OCI-LY3 (cell line): ENCODE measurements at regions not wholly inside any gene's neighbourhood (a gene's known extent, or its start where the extent isn't known, plus 50 kb on each side); places are given as distances from the start of the nearest gene placed in this dataset.
"Not testable (repeated sequence)": the region's sequence is repeated elsewhere in the genome, so short reads cannot be mapped to it uniquely, and the experiment has no call there.

Experiments used
- H2AFZ ChIP-seq: fragments of 200-600, 300-600 bp; shearing (Covaris generic); 2 replicates; pipeline ENCODE4 v1.6.0; 2014; ENCODE audit warnings: antibody characterized with exemption, low read depth, low read length
- H3K27ac ChIP-seq: fragments of 200-600, 300-600 bp; sonication (generic); 2 replicates; pipeline ENCODE4 v1.5.1; 2014; ENCODE audit warnings: mild to moderate bottlenecking, low read length, moderate library complexity, mixed read lengths
- H3K27me3 ChIP-seq: fragments of 200-600, 300-600 bp; sonication (generic); 2 replicates; pipeline ENCODE4 v1.6.1; 2014; ENCODE audit warnings: low read depth, low read length, mixed read lengths
- H3K36me3 ChIP-seq: fragments of 200-600, 300-600 bp; sonication (generic); replicated peaks from 2 replicates; pipeline ENCODE3; 2014; ENCODE audit warnings: low read depth, low read length, mixed read lengths
- H3K4me1 ChIP-seq: fragments of 300-600, 200-600 bp; sonication (generic); 2 replicates; pipeline ENCODE4 v1.6.1; 2014; ENCODE audit warnings: low read length, mixed read lengths
- H3K4me2 ChIP-seq: fragments of 200-600, 300-600 bp; sonication (generic); 2 replicates; pipeline ENCODE4 v1.6.1; 2014; ENCODE audit warnings: low read length, mixed read lengths
- H3K4me3 ChIP-seq: fragments of 300-600, 200-600 bp; sonication (generic); 2 replicates; pipeline ENCODE4 v1.5.1; 2014; ENCODE audit warnings: antibody characterized with exemption, mild to moderate bottlenecking, low read length, moderate library complexity
- H3K79me2 ChIP-seq: fragments of 300-600, 200-600 bp; shearing (Covaris generic); 2 replicates; pipeline ENCODE4 v1.6.1; 2014; ENCODE audit warnings: mild to moderate bottlenecking, low read length, mixed read lengths
- H3K9ac ChIP-seq: fragments of 300-600, 200-600 bp; shearing (Covaris generic); 2 replicates; pipeline ENCODE4 v1.6.0; 2014; ENCODE audit warnings: mild to moderate bottlenecking, low read length, moderate library complexity
- H3K9me3 ChIP-seq: fragments of 200-600, 300-600 bp; shearing (Covaris generic); 2 replicates; pipeline ENCODE4 v1.6.1; 2014; ENCODE audit warnings: low read length, mixed read lengths; ENCODE audit not compliant: insufficient read depth
- H4K20me1 ChIP-seq: fragments of 200-600, 300-600 bp; sonication (generic); 2 replicates; pipeline ENCODE4 v1.6.1; 2016; ENCODE audit warnings: low read length, mixed read lengths; ENCODE audit not compliant: insufficient read depth
- EZH2phosphoT487 ChIP-seq: fragments of 200-600 bp; shearing (Covaris generic); IDR thresholded peaks from 2 replicates; pipeline ENCODE4 v1.6.1; 2018; ENCODE audit warnings: antibody characterized with exemption, mixed run types, low read depth
- TF ChIP-seq, protein P1 (sequence below): fragments of 200-600, 300-600 bp; sonication (generic); IDR thresholded peaks from 2 replicates; pipeline ENCODE4 v1.5.1; 2014; ENCODE audit warnings: antibody characterized with exemption, low read length, low read depth

DNA sequence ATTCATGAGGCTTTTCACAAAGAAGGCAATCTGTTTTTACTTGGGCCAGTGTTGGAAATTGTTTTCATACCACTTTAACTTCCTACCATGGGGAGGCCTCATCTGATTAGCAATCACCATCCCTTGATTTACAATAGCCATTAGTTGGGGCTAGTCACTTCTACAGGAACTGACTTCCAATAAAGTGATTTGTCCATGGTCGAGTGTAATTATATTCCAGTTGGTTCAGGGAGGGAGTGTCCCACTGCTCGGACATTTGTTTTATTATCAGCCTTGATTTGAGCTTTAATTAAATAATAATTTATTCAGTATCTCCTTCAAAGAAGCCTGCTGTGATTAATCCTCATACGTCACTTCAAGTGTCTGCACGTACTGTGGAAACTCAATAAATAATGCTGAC is 233.9 kb upstream of the CNTNAP5 start:
- Histone ChIP-seq H3K4me1 (no peaks in the 10 kb centered on the region), H2AFZ (no peak overlapping the region), H3K36me3 (no peaks in the 10 kb centered on the region), H3K4me3 (no peak overlapping the region), H3K9me3 (no peaks in the 10 kb centered on the region), H3K27me3 (no peaks in the 10 kb centered on the region), H3K79me2 (no peaks in the 10 kb centered on the region), H3K9ac (no peak overlapping the region), H4K20me1 (no peaks in the 10 kb centered on the region), H3K4me2 (no peak overlapping the region), H3K27ac (no peak overlapping the region)
- TF ChIP-seq, protein P1, sequence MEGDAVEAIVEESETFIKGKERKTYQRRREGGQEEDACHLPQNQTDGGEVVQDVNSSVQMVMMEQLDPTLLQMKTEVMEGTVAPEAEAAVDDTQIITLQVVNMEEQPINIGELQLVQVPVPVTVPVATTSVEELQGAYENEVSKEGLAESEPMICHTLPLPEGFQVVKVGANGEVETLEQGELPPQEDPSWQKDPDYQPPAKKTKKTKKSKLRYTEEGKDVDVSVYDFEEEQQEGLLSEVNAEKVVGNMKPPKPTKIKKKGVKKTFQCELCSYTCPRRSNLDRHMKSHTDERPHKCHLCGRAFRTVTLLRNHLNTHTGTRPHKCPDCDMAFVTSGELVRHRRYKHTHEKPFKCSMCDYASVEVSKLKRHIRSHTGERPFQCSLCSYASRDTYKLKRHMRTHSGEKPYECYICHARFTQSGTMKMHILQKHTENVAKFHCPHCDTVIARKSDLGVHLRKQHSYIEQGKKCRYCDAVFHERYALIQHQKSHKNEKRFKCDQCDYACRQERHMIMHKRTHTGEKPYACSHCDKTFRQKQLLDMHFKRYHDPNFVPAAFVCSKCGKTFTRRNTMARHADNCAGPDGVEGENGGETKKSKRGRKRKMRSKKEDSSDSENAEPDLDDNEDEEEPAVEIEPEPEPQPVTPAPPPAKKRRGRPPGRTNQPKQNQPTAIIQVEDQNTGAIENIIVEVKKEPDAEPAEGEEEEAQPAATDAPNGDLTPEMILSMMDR: no peak
- no peak for TF ChIP-seq EZH2phosphoT487

DNA sequence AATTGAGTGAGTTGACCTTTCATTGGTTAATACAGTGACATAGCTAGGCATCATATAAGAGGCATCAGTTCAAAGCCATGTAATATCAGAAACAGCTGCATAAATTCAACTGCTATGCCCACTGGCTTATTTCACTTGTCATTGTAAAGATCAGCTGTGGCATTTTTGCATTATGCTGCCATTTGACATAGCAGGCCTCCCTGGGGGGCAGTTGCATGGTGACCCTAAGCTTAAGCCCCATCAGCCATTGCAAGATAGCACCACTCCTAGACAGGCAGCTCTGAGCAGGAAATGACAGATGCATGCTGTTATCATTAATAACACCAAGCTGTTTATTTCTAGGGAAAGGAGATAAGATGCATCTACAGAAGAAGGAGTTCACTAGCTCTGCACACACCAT is 233.4 kb upstream of the CNTNAP5 start:
- Histone ChIP-seq H3K4me2 (no peak overlapping the region), H3K36me3 (no peaks in the 10 kb centered on the region), H3K4me3 (no peak overlapping the region), H4K20me1 (no peaks in the 10 kb centered on the region), H3K79me2 (no peaks in the 10 kb centered on the region), H3K27ac (no peak overlapping the region), H3K4me1 (no peaks in the 10 kb centered on the region), H3K9ac (no peak overlapping the region), H3K9me3 (no peaks in the 10 kb centered on the region), H3K27me3 (no peaks in the 10 kb centered on the region), H2AFZ (no peak overlapping the region)
- TF ChIP-seq, protein P1: no peak
- TF ChIP-seq EZH2phosphoT487: no peak

DNA sequence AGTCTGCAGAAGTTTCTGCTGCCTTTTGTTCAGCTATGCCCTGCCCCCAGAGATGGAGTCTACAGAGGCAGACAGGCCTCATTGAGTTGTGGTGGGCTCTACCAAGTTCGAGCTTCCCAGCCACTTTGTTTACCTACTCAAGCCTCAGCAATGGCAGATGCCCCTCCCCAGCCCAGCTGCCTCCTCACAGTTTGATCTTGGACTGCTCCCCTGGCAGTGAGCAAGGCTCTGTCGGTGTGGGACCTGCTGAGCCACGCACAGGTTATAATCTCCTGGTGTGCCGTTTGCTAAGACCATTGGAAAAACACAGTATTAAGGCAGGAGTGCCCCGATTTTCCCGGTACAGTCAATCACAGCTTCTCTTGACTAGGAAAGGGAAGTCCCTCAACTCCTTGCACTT is 221.0 kb upstream of the CNTNAP5 start:
- H3K36me3 ChIP-seq, H3K27me3 ChIP-seq, H3K9me3 ChIP-seq, H2AFZ ChIP-seq, H3K79me2 ChIP-seq, H3K4me3 ChIP-seq, H3K4me1 ChIP-seq, H3K27ac ChIP-seq, H3K9ac ChIP-seq, H3K4me2 ChIP-seq, H4K20me1 ChIP-seq: not testable (repeated sequence)

DNA sequence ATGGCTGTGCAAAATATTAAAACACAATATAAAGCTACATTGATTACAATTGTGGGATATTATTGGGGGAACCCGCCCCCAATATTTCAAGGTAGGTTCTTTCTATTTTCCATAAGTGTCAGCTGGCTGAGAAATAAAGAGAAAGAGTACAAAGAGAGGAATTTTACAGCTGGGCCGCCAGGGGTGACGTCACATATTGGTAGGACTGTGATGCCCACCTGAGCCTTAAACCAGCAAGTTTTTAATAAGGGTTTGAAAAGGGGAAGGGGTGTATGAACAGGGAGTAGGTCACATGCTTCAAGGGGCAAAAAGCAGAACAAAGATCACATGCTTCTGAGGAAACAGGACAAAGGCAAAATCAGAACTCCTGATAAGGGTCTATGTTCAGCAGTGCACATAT is 219.3 kb upstream of the CNTNAP5 start:
- H3K9me3 ChIP-seq, H3K4me3 ChIP-seq, H3K27me3 ChIP-seq, H3K4me1 ChIP-seq, H4K20me1 ChIP-seq, H3K4me2 ChIP-seq, H3K9ac ChIP-seq, H2AFZ ChIP-seq, H3K27ac ChIP-seq, H3K36me3 ChIP-seq, H3K79me2 ChIP-seq: not testable (repeated sequence)

DNA sequence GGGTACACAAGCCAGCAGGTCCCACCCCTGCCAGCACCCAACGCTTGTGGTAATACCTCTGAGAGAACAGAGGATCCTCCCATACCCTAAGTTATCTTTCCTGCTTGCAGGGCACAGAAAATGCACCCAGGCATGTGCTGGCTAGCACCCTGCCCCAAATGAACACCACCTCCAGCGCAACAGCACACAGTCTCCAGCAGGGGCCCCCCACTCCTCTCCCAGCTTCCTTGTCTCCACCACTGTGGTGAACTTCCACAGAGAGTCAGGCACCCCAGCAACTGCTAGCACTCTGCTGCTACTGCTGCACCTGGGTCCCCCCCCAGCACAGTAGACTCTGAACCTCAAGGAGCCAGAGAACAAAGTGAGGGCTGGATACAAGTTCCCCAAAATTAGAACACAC is 216.8 kb upstream of the CNTNAP5 start:
- Histone ChIP-seq H3K9ac (no peak overlapping the region), H3K79me2 (no peaks in the 10 kb centered on the region), H3K9me3 (no peaks in the 10 kb centered on the region), H3K27me3 (no peaks in the 10 kb centered on the region), H3K27ac (no peak overlapping the region), H3K36me3 (no peaks in the 10 kb centered on the region), H3K4me2 (no peak overlapping the region), H4K20me1 (no peaks in the 10 kb centered on the region), H2AFZ (no peak overlapping the region), H3K4me3 (no peak overlapping the region), H3K4me1 (no peaks in the 10 kb centered on the region)
- no peak for TF ChIP-seq EZH2phosphoT487
- TF ChIP-seq, protein P1: peak; percentile 27
